GM13976 (cell line): ENCODE measurements at regions not wholly inside any gene's neighbourhood (a gene's known extent, or its start where the extent isn't known, plus 50 kb on each side); places are given as distances from the start of the nearest gene placed in this dataset.

Experiments
- DNase-seq: peaks from one replicate; pipeline ENCODE4 v3.0.0; 2012; ENCODE audit warnings: low spot score
- CTCF ChIP-seq: IDR thresholded peaks from 2 replicates; pipeline ENCODE4 v1.5.1; 2012; ENCODE audit warnings: borderline replicate concordance, mild to moderate bottlenecking; ENCODE audit not compliant: insufficient read depth; ENCODE audit errors: extremely low read depth, missing control alignments, control extremely low read depth
- in situ Hi-C: fragments of 300-500 bp; cut with MboI; formaldehyde crosslinking; loops from one replicate; pipeline ENCODE4 v1.12.0; 2022; ENCODE audit warnings: low sequenced_read_pairs, mixed read lengths, inconsistent platforms; ENCODE audit not compliant: unreplicated experiment

GRCh38 chr10:44779511-44779910 lies 131.6 kb upstream of the TMEM72 start:
- no peak for TF ChIP-seq CTCF
- DNase-seq = no peak
- in situ Hi-C loops = no loop called here

DNA sequence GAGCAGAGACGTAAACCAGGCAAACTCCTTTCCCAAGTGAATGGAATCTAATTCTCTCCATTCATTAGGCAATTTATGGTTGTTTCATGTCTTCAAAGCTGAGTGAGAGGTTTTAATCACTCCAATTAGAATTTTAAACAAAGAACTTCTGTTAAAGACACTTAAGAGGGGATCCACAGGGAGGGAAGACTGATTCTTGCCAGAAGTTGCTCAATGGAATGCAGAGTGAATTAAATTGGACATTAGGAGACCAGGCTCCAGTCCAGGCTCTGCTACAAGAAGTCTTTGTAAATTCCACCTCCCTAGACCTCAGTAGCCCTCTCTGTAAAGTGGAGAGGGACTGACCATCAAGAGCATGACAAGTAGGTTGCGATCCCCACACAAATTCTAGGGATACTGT lies 130.7 kb upstream of the TMEM72 start:
- in situ Hi-C loops = no loop called here
- TF ChIP-seq CTCF = no peak
- no peak for DNase-seq

DNA sequence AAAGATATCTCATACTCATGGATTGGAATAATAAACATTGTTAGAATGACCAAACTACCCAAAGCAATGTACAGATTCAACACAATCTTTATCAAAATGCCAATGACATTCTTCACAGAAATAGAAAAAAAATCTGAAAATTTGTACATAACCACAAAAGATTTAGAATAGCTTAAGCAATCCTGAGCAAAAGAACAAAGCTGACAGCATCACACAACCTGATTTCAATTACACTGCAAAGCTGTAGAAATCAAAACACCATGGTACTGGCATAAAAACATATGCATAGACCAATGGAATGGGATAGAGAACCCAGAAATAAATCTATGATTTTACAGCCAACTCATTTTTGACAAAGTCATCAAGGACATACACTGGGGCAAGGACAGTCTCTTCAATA lies 130.0 kb upstream of the TMEM72 start:
- DNase-seq = no peak
- TF ChIP-seq CTCF = no peak

GRCh38 chr10:44786286-44786850 lies 124.8 kb upstream of the TMEM72 start:
- TF ChIP-seq CTCF = no peak
- DNase-seq = no peak
- in situ Hi-C loops = no loop called here

More for the DNA sequence above, 130.0 kb upstream of the TMEM72 start:
- in situ Hi-C loops = no loop called here

- in situ Hi-C loops = no loop called here
These were observed 123.6 kb upstream of the TMEM72 start for GRCh38 chr10:44787480-44788075.

DNA sequence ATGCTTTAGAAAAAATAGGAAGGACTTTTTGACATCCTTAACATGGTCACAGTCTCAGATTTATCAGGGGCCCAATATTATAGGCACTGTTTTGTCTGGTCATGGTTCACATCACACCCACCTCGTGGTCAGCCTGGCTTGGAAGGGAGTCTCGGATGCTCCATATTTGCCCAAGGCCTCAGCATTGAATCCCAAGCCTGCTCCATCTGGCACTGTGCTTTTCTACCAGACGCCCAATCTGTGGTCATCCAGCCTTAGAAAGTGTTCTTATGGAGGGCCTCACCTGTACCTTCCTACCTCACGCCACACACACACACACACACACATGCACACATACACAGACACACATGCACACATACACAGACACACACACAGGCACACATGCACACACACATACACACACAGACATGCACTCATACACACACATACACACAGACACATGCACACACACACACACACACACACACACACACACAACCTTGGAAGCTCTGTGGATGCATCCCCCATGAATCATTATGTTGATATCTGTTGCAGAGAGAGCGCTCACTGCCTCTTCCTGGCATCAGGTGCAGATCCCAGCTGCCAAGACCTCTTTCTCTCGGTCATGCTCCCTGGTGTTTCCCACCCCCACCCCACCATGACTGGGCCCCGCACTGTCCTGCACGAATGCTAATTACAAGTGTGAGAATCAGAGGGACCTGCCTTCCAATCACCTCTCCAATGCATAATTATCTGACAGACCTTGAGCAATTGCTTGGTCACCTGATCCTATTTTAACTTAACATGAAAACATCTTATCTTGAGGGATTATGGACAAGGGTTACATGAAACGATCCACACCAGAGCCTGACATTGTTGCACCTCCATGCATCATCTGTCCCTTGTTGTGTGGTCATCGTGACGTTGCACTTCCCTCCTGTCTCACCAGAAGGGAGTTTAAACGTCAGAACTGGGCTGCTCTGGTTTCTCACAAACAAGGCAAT lies 122.7 kb upstream of the TMEM72 start:
- no peak for TF ChIP-seq CTCF
- DNase-seq = no peak
- in situ Hi-C loops = no loop called here

More at GRCh38 chr10:44787480-44788075, 123.6 kb upstream of the TMEM72 start:
- no peak for DNase-seq
- no peak for TF ChIP-seq CTCF
